Left forelimb (tissue), 1 donor: ENCODE measurements at regions not wholly inside any gene's neighbourhood (a gene's known extent, or its start where the extent isn't known, plus 50 kb on each side); places are given as distances from the start of the nearest gene placed in this dataset.
"Not testable (repeated sequence)": the region's sequence is repeated elsewhere in the genome, so short reads cannot be mapped to it uniquely, and the experiment has no call there.

ENCODE experiments used
- DNase-seq: peaks from one replicate; pipeline ENCODE4 v3.0.0-alpha.2; 2018; ENCODE audit warnings: low spot score

- DNase-seq = no peak
These were observed 188.3 kb upstream of the ANKRD55 start for GRCh38 chr5:56421246-56422075.

- DNase-seq = no peak
These were observed 187.2 kb upstream of the ANKRD55 start for GRCh38 chr5:56420323-56420722.

GRCh38 chr5:56419667-56420066 is 186.5 kb upstream of the ANKRD55 start:
- no peak for DNase-seq

GRCh38 chr5:56415356-56415765 is 182.2 kb upstream of the ANKRD55 start:
- DNase-seq = no peak

GRCh38 chr5:56414066-56414465 is 180.9 kb upstream of the ANKRD55 start:
- DNase-seq = no peak

- no peak for DNase-seq
These were observed 180.4 kb upstream of the ANKRD55 start for GRCh38 chr5:56413546-56413945.

GRCh38 chr5:56412601-56413379 is 179.7 kb upstream of the ANKRD55 start:
- DNase-seq = no peak

GRCh38 chr5:56410696-56411095 is 177.6 kb upstream of the ANKRD55 start:
- DNase-seq = no peak

- DNase-seq = no peak
These were observed 176.4 kb upstream of the ANKRD55 start for GRCh38 chr5:56409331-56410190.

- DNase-seq = no peak
These were observed 173.7 kb upstream of the ANKRD55 start for GRCh38 chr5:56406838-56407237.

GRCh38 chr5:56406221-56406620 is 173.1 kb upstream of the ANKRD55 start:
- DNase-seq = no peak

GRCh38 chr5:56405116-56405908 is 172.2 kb upstream of the ANKRD55 start:
- DNase-seq = no peak

- DNase-seq = no peak
These were observed 169.4 kb upstream of the ANKRD55 start for GRCh38 chr5:56402266-56403220.

- DNase-seq = not testable (repeated sequence)
These were observed 164.7 kb upstream of the ANKRD55 start for GRCh38 chr5:56397796-56398195.

- DNase-seq = no peak
These were observed 163.5 kb upstream of the ANKRD55 start for GRCh38 chr5:56396634-56397033.

- DNase-seq = no peak
These were observed 156.1 kb upstream of the ANKRD55 start for GRCh38 chr5:56389261-56389660.

- DNase-seq = no peak
These were observed 155.3 kb upstream of the ANKRD55 start for GRCh38 chr5:56388229-56388985.

GRCh38 chr5:56386046-56386445 is 152.9 kb upstream of the ANKRD55 start:
- DNase-seq = no peak

- DNase-seq = no peak
These were observed 151.1 kb upstream of the ANKRD55 start for GRCh38 chr5:56384186-56384585.

- no peak for DNase-seq
These were observed 150.6 kb upstream of the ANKRD55 start for GRCh38 chr5:56383761-56384160.
